ENCODE measurements at regions not wholly inside any gene's neighbourhood (a gene's known extent, or its start where the extent isn't known, plus 50 kb on each side); places are given as distances from the start of the nearest gene placed in this dataset.
"Not testable (repeated sequence)": the region's sequence is repeated elsewhere in the genome, so short reads cannot be mapped to it uniquely, and the experiment has no call there.

- H3K27ac ChIP-seq: no peak overlapping the region
- DNase-seq (ENCODE audit: low read depth, low spot score): no peak
Measured at GRCh38 chr10:22774102-22774501, 59.7 kb upstream of the PIP4K2A start.

- not testable (repeated sequence) for DNase-seq (ENCODE audit: low read depth, low spot score); H3K27ac ChIP-seq
Measured at GRCh38 chr10:22771631-22772030, 57.3 kb upstream of the PIP4K2A start.

GRCh38 chr10:22770270-22770669, 55.9 kb upstream of the PIP4K2A start:
- no peak overlapping the region for H3K27ac ChIP-seq
- no peak for DNase-seq (ENCODE audit: low read depth, low spot score)

GRCh38 chr10:22767859-22768258, 53.5 kb upstream of the PIP4K2A start:
- DNase-seq (ENCODE audit: low read depth, low spot score): no peak
- H3K27ac ChIP-seq: no peak overlapping the region

DNA sequence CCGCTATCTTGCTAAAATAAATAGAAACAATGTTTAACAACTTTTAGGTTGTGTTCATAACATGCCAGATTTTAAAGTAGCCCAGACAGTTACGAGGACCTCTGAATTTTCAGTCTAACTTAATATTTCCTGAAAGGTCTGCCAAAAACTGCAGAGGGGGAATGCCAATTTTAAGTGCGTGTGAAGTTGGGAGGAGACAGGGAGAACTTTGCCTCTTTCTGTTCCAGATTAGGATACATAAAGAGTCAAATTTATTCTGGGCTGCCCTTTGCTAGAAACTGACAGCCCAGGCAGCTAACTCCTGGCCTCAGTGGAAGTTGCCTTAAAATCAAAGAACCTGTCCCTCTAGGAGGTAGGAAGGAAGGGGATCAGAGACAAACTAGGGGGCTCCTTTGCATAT, 52.3 kb upstream of the PIP4K2A start:
- DNase-seq (ENCODE audit: low read depth, low spot score): no peak

DNA sequence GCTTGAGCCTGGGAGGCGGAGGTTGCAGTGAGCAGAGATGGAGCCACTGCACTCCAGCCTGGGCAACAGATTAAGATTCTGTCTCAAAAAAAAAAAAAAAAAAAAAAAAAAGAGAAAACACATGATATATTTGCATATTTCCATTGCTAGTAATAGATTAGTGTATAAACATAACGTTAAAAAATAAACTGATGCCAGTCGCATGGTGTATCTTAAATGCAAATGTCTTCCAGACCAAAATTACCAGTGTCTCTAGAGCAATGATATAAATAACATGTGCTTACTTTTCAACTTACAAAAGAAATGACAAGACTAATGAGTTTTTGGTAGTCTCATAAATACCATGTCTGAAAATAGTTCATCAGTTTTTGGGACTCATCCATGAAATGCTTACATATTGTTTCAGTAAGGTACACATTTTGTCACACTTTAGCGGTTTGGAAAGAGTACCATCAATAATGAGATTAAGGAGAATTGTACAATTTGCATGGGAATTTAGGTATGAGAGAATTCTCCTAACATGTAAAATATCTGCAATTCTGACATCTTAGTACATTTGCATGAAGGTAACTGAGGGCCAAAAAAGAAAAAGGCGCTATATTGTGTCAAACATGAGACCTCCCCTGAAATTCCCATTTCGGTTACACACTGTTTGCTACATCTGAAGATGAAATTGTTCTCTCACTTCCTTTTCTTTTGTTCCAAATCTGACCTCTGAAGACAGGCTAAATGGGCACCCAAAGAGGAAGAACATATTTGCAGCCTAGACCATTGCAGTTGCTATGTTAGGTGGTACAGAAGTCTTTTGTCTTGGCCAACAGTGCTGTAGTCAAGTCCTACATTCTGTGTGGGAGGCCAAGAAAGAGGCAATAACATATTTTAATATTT, 51.5 kb upstream of the PIP4K2A start:
- no peak overlapping the region for H3K27ac ChIP-seq
- no peak for DNase-seq (ENCODE audit: low read depth, low spot score)

More for the DNA sequence above, 52.3 kb upstream of the PIP4K2A start:
- no peak overlapping the region for H3K27ac ChIP-seq

- no peak overlapping the region for H3K27ac ChIP-seq
- DNase-seq (ENCODE audit: low read depth, low spot score): no peak
Measured at GRCh38 chr10:22764639-22765038, 50.3 kb upstream of the PIP4K2A start.

All from epithelial cell of prostate (primary cell).